ENCODE measurements at regions not wholly inside any gene's neighbourhood (a gene's known extent, or its start where the extent isn't known, plus 50 kb on each side); places are given as distances from the start of the nearest gene placed in this dataset.

- Histone ChIP-seq H3K4me1 (ENCODE audit: control insufficient read depth in 1 of 2, low read depth in 2 of 2) (no peaks in the 10 kb centered on the region), H3K9me3 (no peaks in the 10 kb centered on the region), H3K4me3 (no peak overlapping the region), H3K27me3 (replicated peaks; ENCODE audit: insufficient read depth) (no peaks in the 10 kb centered on the region), H3K36me3 (no peaks in the 10 kb centered on the region), H3K27ac (no peak overlapping the region)
- TF ChIP-seq CTCF (IDR thresholded peaks at IDR 0.05): no peak
- ATAC-seq (ENCODE audit: insufficient number of reproducible peaks, low FRiP score, low read depth) (no peak), DNase-seq (ENCODE audit: low spot score) (no peak)
Observed at GRCh38 chr2:194556629-194557028, 1100.4 kb upstream of the SLC39A10 start.

GRCh38 chr2:194553980-194554379 is 1103.0 kb upstream of the SLC39A10 start:
- no peaks in the 10 kb centered on the region for H3K9me3 ChIP-seq
- no peak for TF ChIP-seq CTCF (IDR thresholded peaks at IDR 0.05)
- H3K4me1 ChIP-seq (ENCODE audit: control insufficient read depth in 1 of 2, low read depth in 2 of 2): no peaks in the 10 kb centered on the region
- no peak overlapping the region for H3K4me3 ChIP-seq
- no peak for DNase-seq (ENCODE audit: low spot score)
- H3K36me3 ChIP-seq: no peaks in the 10 kb centered on the region
- H3K27me3 ChIP-seq (replicated peaks; ENCODE audit: insufficient read depth): no peaks in the 10 kb centered on the region
- ATAC-seq (ENCODE audit: insufficient number of reproducible peaks, low FRiP score, low read depth): no peak
- H3K27ac ChIP-seq: no peak overlapping the region

- Histone ChIP-seq H3K4me1 (ENCODE audit: control insufficient read depth in 1 of 2, low read depth in 2 of 2) (no peaks in the 10 kb centered on the region), H3K27me3 (replicated peaks; ENCODE audit: insufficient read depth) (no peaks in the 10 kb centered on the region), H3K4me3 (no peak overlapping the region), H3K36me3 (no peaks in the 10 kb centered on the region), H3K27ac (no peak overlapping the region), H3K9me3 (no peaks in the 10 kb centered on the region)
- ATAC-seq (ENCODE audit: insufficient number of reproducible peaks, low FRiP score, low read depth) (no peak), DNase-seq (ENCODE audit: low spot score) (no peak)
- no peak for TF ChIP-seq CTCF (IDR thresholded peaks at IDR 0.05)
Observed at GRCh38 chr2:194550702-194551101, 1106.3 kb upstream of the SLC39A10 start.

- H3K4me3 ChIP-seq: no peak overlapping the region
- no peak overlapping the region for H3K27ac ChIP-seq
- no peaks in the 10 kb centered on the region for H3K9me3 ChIP-seq
- H3K4me1 ChIP-seq (ENCODE audit: control insufficient read depth in 1 of 2, low read depth in 2 of 2): no peaks in the 10 kb centered on the region
- DNase-seq (ENCODE audit: low spot score): no peak
- no peaks in the 10 kb centered on the region for H3K36me3 ChIP-seq
- no peak for ATAC-seq (ENCODE audit: insufficient number of reproducible peaks, low FRiP score, low read depth)
- no peak for TF ChIP-seq CTCF (IDR thresholded peaks at IDR 0.05)
- H3K27me3 ChIP-seq (replicated peaks; ENCODE audit: insufficient read depth): no peaks in the 10 kb centered on the region
Observed at GRCh38 chr2:194549387-194549786, 1107.6 kb upstream of the SLC39A10 start.

GRCh38 chr2:194545978-194546377 is 1111.0 kb upstream of the SLC39A10 start:
- no peaks in the 10 kb centered on the region for H3K27me3 ChIP-seq (replicated peaks; ENCODE audit: insufficient read depth)
- H3K27ac ChIP-seq: no peak overlapping the region
- H3K36me3 ChIP-seq: no peaks in the 10 kb centered on the region
- H3K4me3 ChIP-seq: no peak overlapping the region
- H3K4me1 ChIP-seq (ENCODE audit: control insufficient read depth in 1 of 2, low read depth in 2 of 2): no peaks in the 10 kb centered on the region
- no peaks in the 10 kb centered on the region for H3K9me3 ChIP-seq
- DNase-seq (ENCODE audit: low spot score) (no peak), ATAC-seq (ENCODE audit: insufficient number of reproducible peaks, low FRiP score, low read depth) (no peak)
- no peak for TF ChIP-seq CTCF (IDR thresholded peaks at IDR 0.05)

Measured in thoracic aorta (tissue), 2 donors.